ENCODE measurements at regions not wholly inside any gene's neighbourhood (a gene's known extent, or its start where the extent isn't known, plus 50 kb on each side); places are given as distances from the start of the nearest gene placed in this dataset.
"Not testable (repeated sequence)": the region's sequence is repeated elsewhere in the genome, so short reads cannot be mapped to it uniquely, and the experiment has no call there.

- Histone ChIP-seq H3K27me3 (no peaks in the 10 kb centered on the region), H3K27ac (no peak overlapping the region), H3K36me3 (ENCODE audit: low read depth, missing control alignments) (no peaks in the 10 kb centered on the region), H3K4me1 (no peaks in the 10 kb centered on the region), H3K9me3 (no peaks in the 10 kb centered on the region), H3K4me3 (no peak overlapping the region)
- TF ChIP-seq POLR2A (IDR thresholded peaks at IDR 0.05) (no peak), CTCF (IDR thresholded peaks at IDR 0.05) (peak in 1 of 3 experiments; percentile 24)
- intact Hi-C loops (cut with DNase I; ENCODE audit: low total_unique reads) = no loop called here
- DNase-seq = peak; percentile 20
- 36 to 44% methylated on average over 3 of the region's 3 CpGs for WGBS, 2 donors
Measured at GRCh38 chr14:106318700-106319099, 792.3 kb downstream of the TMEM121 start.

GRCh38 chr14:106323970-106324369 lies 797.6 kb downstream of the TMEM121 start:
- H3K27ac ChIP-seq; H3K27me3 ChIP-seq; H3K9me3 ChIP-seq; H3K4me3 ChIP-seq; H3K4me1 ChIP-seq; intact Hi-C loops (cut with DNase I; ENCODE audit: low total_unique reads); H3K36me3 ChIP-seq (ENCODE audit: low read depth, missing control alignments); DNase-seq: not testable (repeated sequence)
- 70 to 78% methylated on average over 14 to 17 of the region's 17 CpGs for WGBS, 2 donors

- H3K27ac ChIP-seq = no peak overlapping the region
- H3K36me3 ChIP-seq (ENCODE audit: low read depth, missing control alignments) = no peaks in the 10 kb centered on the region
- TF ChIP-seq CTCF (IDR thresholded peaks at IDR 0.05) (no peak), POLR2A (IDR thresholded peaks at IDR 0.05) (no peak)
- H3K9me3 ChIP-seq = no peaks in the 10 kb centered on the region
- no peaks in the 10 kb centered on the region for H3K27me3 ChIP-seq
- WGBS, 2 donors = 71 to 73% methylated on average over 3 of the region's 3 CpGs
- no peak overlapping the region for H3K4me3 ChIP-seq
- H3K4me1 ChIP-seq = no peaks in the 10 kb centered on the region
- DNase-seq = no peak
- intact Hi-C loops (cut with DNase I; ENCODE audit: low total_unique reads) = no loop called here
Measured at GRCh38 chr14:106327234-106327633, 800.9 kb downstream of the TMEM121 start.

- intact Hi-C loops (cut with DNase I; ENCODE audit: low total_unique reads); H3K36me3 ChIP-seq (ENCODE audit: low read depth, missing control alignments); H3K9me3 ChIP-seq; H3K27ac ChIP-seq; H3K27me3 ChIP-seq; DNase-seq; H3K4me3 ChIP-seq; H3K4me1 ChIP-seq: not testable (repeated sequence)
- WGBS, 2 donors = 62 to 71% methylated on average over 4 of the region's 4 CpGs
Measured at GRCh38 chr14:106327702-106328353, 801.4 kb downstream of the TMEM121 start.

GRCh38 chr14:106329243-106329642 lies 802.9 kb downstream of the TMEM121 start:
- H3K4me1 ChIP-seq; H3K27me3 ChIP-seq; DNase-seq; H3K4me3 ChIP-seq; H3K36me3 ChIP-seq (ENCODE audit: low read depth, missing control alignments); intact Hi-C loops (cut with DNase I; ENCODE audit: low total_unique reads); H3K9me3 ChIP-seq; H3K27ac ChIP-seq: not testable (repeated sequence)
- WGBS, 2 donors = 59 to 73% methylated on average over 4 of the region's 4 CpGs

- H3K9me3 ChIP-seq; intact Hi-C loops (cut with DNase I; ENCODE audit: low total_unique reads); H3K4me1 ChIP-seq; H3K4me3 ChIP-seq; H3K27me3 ChIP-seq; H3K27ac ChIP-seq; DNase-seq; H3K36me3 ChIP-seq (ENCODE audit: low read depth, missing control alignments): not testable (repeated sequence)
- 59 to 65% methylated on average over 5 to 6 of the region's 8 CpGs for WGBS, 2 donors
Measured at GRCh38 chr14:106329987-106330774, 803.8 kb downstream of the TMEM121 start.

All from testis (tissue), 2 donors.